Neural progenitor cell (in vitro differentiated cells): ENCODE measurements at regions not wholly inside any gene's neighbourhood (a gene's known extent, or its start where the extent isn't known, plus 50 kb on each side); places are given as distances from the start of the nearest gene placed in this dataset.

Source experiments
- CTCF ChIP-seq: fragments of 200-600 bp; sonication (generic); IDR thresholded peaks from 2 replicates; pipeline ENCODE4 v1.5.1; 2017; ENCODE audit warnings: antibody characterized with exemption, mild to moderate bottlenecking
- EZH2 ChIP-seq: fragments of 200-600 bp; sonication (generic); IDR thresholded peaks from 2 replicates; pipeline ENCODE4 v1.6.1; 2017; ENCODE audit warnings: antibody characterized with exemption, mild to moderate bottlenecking, moderate library complexity

GRCh38 chr5:111829701-111830100 is 72.7 kb upstream of the NREP start:
- no peak for TF ChIP-seq CTCF
- TF ChIP-seq EZH2, result no peak
